Activated CD4-positive, alpha-beta T cell treated with anti-CD3 and anti-CD28 coated beads, Interleukin-2, amount 10 ng/mL, durations not matched to agents 7 days and 5 days (primary cell): ENCODE measurements at regions not wholly inside any gene's neighbourhood (a gene's known extent, or its start where the extent isn't known, plus 50 kb on each side); places are given as distances from the start of the nearest gene placed in this dataset.

Experiments
- CTCF ChIA-PET: fragments of 350-600 bp; sonication (Branson Sonifier 250); formaldehyde crosslinking; loops from one replicate; lab custom pipeline; 2021; ENCODE audit warnings: antibody characterized with exemption; lab: Charles Lee
- POLR2A ChIA-PET: fragments of 350-600 bp; sonication (Branson Sonifier 250); formaldehyde crosslinking; loops from one replicate; lab custom pipeline; 2021; ENCODE audit warnings: antibody characterized with exemption; lab: Charles Lee
- DNase-seq: peaks from one replicate; pipeline ENCODE4 v3.0.0-alpha.2; 2020
- H3K27ac Mint-ChIP-seq: one replicate; pipeline ENCODE4 v1.8.0; 2021; ENCODE audit warnings: mild to moderate bottlenecking, moderate library complexity, mixed read lengths
- H3K27me3 Mint-ChIP-seq: one replicate; pipeline ENCODE4 v1.8.0; 2021; ENCODE audit warnings: mixed read lengths
- H3K36me3 Mint-ChIP-seq: one replicate; pipeline ENCODE4 v1.8.0; 2021; ENCODE audit warnings: low read depth, mixed read lengths
- H3K4me1 Mint-ChIP-seq: one replicate; pipeline ENCODE4 v1.8.0; 2021; ENCODE audit warnings: mixed read lengths
- H3K4me3 Mint-ChIP-seq: one replicate; pipeline ENCODE4 v1.8.0; 2021; ENCODE audit warnings: mild to moderate bottlenecking, moderate library complexity, mixed read lengths
- H3K9me3 Mint-ChIP-seq: one replicate; pipeline ENCODE4 v1.8.0; 2021; ENCODE audit warnings: mixed read lengths

GRCh38 chr15:67992411-67992810 is 61.7 kb upstream of the PIAS1 start:
- Mint-ChIP-seq H3K27ac (no peak overlapping the region), H3K4me3 (no peak overlapping the region), H3K4me1 (no peaks in the 10 kb centered on the region), H3K9me3 (no peaks in the 10 kb centered on the region), H3K36me3 (no peaks in the 10 kb centered on the region), H3K27me3 (peaks cover 2% of the 10 kb centered on the region)
- CTCF ChIA-PET = no interaction called here
- DNase-seq = no peak
- POLR2A ChIA-PET = no interaction called here

GRCh38 chr15:67992834-67993233 is 61.3 kb upstream of the PIAS1 start:
- Mint-ChIP-seq H3K36me3 (no peaks in the 10 kb centered on the region), H3K9me3 (no peaks in the 10 kb centered on the region), H3K4me3 (no peak overlapping the region), H3K27ac (no peak overlapping the region), H3K4me1 (no peaks in the 10 kb centered on the region), H3K27me3 (peaks cover 2% of the 10 kb centered on the region)
- POLR2A ChIA-PET = no interaction called here
- CTCF ChIA-PET = no interaction called here
- no peak for DNase-seq

- POLR2A ChIA-PET = no interaction called here
- no peak overlapping the region for H3K27ac Mint-ChIP-seq
- DNase-seq = no peak
- no peak overlapping the region for H3K4me3 Mint-ChIP-seq
- peaks cover 4% of the 10 kb centered on the region for H3K27me3 Mint-ChIP-seq
- CTCF ChIA-PET = interaction anchor here (0.7 to 1.3 kb wide), 2 partner anchors 8 to 13 kb away, joined by 3 read pairs; no protein-coding TSS in a partner anchor
- no peaks in the 10 kb centered on the region for H3K36me3 Mint-ChIP-seq
- no peaks in the 10 kb centered on the region for H3K4me1 Mint-ChIP-seq
- no peaks in the 10 kb centered on the region for H3K9me3 Mint-ChIP-seq
These were observed 56.1 kb upstream of the PIAS1 start for GRCh38 chr15:67997996-67998395.

GRCh38 chr15:67998599-67999133 is 55.4 kb upstream of the PIAS1 start:
- Mint-ChIP-seq H3K27me3 (peaks cover 4% of the 10 kb centered on the region), H3K36me3 (no peaks in the 10 kb centered on the region), H3K4me3 (no peak overlapping the region), H3K4me1 (no peaks in the 10 kb centered on the region), H3K27ac (no peak overlapping the region), H3K9me3 (no peaks in the 10 kb centered on the region)
- POLR2A ChIA-PET = no interaction called here
- DNase-seq = no peak
- CTCF ChIA-PET = interaction anchor here (0.6 to 1.3 kb wide), 3 partner anchors 12 to 1408 kb away, joined by 3 to 4 read pairs (median 3); no protein-coding TSS in a partner anchor

GRCh38 chr15:67999320-68000100 is 54.6 kb upstream of the PIAS1 start:
- Mint-ChIP-seq H3K4me1 (no peaks in the 10 kb centered on the region), H3K4me3 (no peak overlapping the region), H3K9me3 (no peaks in the 10 kb centered on the region), H3K27ac (no peak overlapping the region), H3K36me3 (no peaks in the 10 kb centered on the region), H3K27me3 (peaks cover 4% of the 10 kb centered on the region)
- ChIA-PET POLR2A (no interaction called here), CTCF (interaction anchor here (0.7 to 1.3 kb wide), 2 partner anchors 12 to 1409 kb away, joined by 3 read pairs; no protein-coding TSS in a partner anchor)
- no peak for DNase-seq

GRCh38 chr15:68000754-68001153 is 53.4 kb upstream of the PIAS1 start:
- ChIA-PET POLR2A (no interaction called here), CTCF (interaction anchor here (0.6 kb wide), 2 partner anchors 17 to 239 kb away, joined by 3 to 5 read pairs; no protein-coding TSS in a partner anchor)
- no peak overlapping the region for H3K4me3 Mint-ChIP-seq
- H3K27me3 Mint-ChIP-seq = peaks cover 4% of the 10 kb centered on the region
- no peak for DNase-seq
- H3K27ac Mint-ChIP-seq = no peak overlapping the region
- H3K36me3 Mint-ChIP-seq = no peaks in the 10 kb centered on the region
- no peaks in the 10 kb centered on the region for H3K9me3 Mint-ChIP-seq
- no peaks in the 10 kb centered on the region for H3K4me1 Mint-ChIP-seq

GRCh38 chr15:68001811-68002210 is 52.3 kb upstream of the PIAS1 start:
- no peak overlapping the region for H3K4me3 Mint-ChIP-seq
- no peak for DNase-seq
- H3K27ac Mint-ChIP-seq = no peak overlapping the region
- ChIA-PET CTCF (no interaction called here), POLR2A (no interaction called here)
- peaks cover 4% of the 10 kb centered on the region for H3K9me3 Mint-ChIP-seq
- no peaks in the 10 kb centered on the region for H3K4me1 Mint-ChIP-seq
- H3K36me3 Mint-ChIP-seq = no peaks in the 10 kb centered on the region
- H3K27me3 Mint-ChIP-seq = peaks cover 4% of the 10 kb centered on the region

- H3K27me3 Mint-ChIP-seq = peaks cover 4% of the 10 kb centered on the region
- no peak for DNase-seq
- no peak overlapping the region for H3K4me3 Mint-ChIP-seq
- H3K27ac Mint-ChIP-seq = no peak overlapping the region
- ChIA-PET CTCF (no interaction called here), POLR2A (no interaction called here)
- no peaks in the 10 kb centered on the region for H3K36me3 Mint-ChIP-seq
- H3K9me3 Mint-ChIP-seq = peaks cover 15% of the 10 kb centered on the region
- no peaks in the 10 kb centered on the region for H3K4me1 Mint-ChIP-seq
These were observed 50.8 kb upstream of the PIAS1 start for GRCh38 chr15:68003297-68003696.
